CD4-positive, alpha-beta T cell treated with Interleukin-6 for 4 hours (primary cell): ENCODE measurements at regions not wholly inside any gene's neighbourhood (a gene's known extent, or its start where the extent isn't known, plus 50 kb on each side); places are given as distances from the start of the nearest gene placed in this dataset.
A peak's percentile ranks its signal among the peaks of the same experiment; 100 is the strongest.

Experiments used
- DNase-seq: peaks from one replicate; pipeline ENCODE4 v3.0.0-alpha.2; 2020; ENCODE audit warnings: mixed read lengths

DNA sequence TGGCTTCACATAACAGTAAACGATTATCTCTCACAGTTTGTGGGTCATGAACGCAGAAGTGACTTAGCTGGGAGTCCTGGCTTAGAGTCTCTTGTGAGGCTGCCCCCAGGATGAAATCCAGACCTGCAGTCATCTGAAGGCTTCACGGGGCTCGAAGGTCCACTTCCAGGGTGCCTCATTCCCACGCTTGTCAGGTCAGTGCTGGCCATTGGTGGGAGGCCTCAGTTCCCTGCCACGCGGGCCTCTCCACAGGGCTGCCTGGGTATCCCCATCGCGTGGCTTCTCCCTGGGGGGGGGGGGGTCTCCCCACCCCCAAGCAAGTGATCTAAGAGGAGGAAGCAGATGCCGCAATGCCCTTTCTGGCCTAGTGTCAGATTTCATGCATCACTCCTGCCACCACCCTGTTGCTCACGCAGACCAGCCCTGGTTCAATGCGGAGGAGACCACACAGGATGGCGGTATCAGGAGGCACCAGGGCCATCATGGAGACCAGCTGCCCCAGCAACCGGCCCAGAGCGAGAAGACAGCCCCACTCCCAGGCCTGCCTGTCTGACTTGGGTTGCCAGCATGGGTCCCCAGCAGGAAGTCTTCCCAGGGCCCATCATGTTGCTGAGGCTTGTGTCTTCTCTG is 77.3 kb upstream of the CDH5 start:
- no peak for DNase-seq

- no peak for DNase-seq
Measured at GRCh38 chr16:66287926-66288325, 78.6 kb upstream of the CDH5 start.

DNA sequence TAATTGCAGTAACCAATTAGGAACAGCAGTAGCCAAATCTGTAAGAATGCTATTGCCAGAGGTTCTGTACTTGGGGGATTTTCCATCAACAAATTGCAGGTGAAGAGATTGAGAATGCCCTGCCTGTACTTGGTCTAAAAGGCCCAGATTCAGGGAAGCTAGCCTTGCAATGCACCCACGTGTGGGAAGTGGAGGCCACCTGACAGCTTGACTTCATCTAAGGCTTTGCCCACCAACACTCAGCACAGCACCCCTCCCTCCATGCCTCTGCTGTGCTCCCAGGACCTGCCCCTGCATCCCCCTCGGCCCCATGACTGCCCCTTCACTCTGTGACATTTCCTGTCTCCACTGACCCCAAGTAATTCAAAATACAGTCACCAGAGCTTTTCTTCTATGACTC is 79.1 kb upstream of the CDH5 start:
- DNase-seq: no peak

DNA sequence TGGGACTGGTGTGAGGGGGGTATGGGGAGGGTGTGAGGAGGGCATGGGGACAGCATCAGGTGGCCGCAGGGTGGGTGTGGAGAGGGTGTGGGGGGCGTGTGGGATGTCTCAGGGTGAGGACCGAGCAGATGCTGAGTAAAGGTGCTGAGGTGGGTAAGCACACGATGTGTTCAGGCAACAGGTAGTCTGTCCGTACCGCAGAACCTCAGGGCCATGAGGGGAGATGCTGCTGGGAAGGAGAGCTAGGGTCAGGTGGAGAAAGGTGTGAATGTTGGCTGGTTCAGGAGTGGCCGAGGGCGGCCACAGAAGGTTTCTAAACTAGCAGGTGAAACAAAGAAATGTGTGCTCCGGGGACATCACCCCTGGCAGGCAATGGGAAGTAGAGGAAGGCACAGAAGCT is 80.0 kb upstream of the CDH5 start:
- DNase-seq: no peak

GRCh38 chr16:66278604-66279262 is 87.8 kb upstream of the CDH5 start:
- DNase-seq: no peak

DNA sequence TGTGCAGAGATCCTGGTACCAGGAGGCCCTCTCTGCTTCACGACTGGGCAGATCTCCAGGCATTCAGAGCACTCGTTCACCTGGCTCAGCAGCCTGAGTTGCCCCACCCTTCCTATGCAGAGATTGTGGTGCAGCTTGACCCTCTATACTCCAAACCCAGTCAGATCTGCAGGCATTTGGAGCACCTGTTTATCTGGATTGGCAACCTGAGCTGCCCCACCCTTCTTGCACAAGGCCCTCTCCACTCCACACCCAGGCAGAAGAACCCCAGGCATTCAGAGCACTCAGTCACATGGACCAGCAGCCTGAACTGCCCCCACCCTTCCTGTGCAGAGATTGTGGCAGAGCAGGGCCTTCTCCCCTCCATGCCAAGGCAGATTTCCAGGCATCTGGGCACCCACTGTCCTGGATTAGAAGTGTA is 88.4 kb upstream of the CDH5 start:
- DNase-seq: no peak

GRCh38 chr16:66277311-66278070 is 89.0 kb upstream of the CDH5 start:
- no peak for DNase-seq

- no peak for DNase-seq
Measured at GRCh38 chr16:66275775-66276428, 90.6 kb upstream of the CDH5 start.

DNA sequence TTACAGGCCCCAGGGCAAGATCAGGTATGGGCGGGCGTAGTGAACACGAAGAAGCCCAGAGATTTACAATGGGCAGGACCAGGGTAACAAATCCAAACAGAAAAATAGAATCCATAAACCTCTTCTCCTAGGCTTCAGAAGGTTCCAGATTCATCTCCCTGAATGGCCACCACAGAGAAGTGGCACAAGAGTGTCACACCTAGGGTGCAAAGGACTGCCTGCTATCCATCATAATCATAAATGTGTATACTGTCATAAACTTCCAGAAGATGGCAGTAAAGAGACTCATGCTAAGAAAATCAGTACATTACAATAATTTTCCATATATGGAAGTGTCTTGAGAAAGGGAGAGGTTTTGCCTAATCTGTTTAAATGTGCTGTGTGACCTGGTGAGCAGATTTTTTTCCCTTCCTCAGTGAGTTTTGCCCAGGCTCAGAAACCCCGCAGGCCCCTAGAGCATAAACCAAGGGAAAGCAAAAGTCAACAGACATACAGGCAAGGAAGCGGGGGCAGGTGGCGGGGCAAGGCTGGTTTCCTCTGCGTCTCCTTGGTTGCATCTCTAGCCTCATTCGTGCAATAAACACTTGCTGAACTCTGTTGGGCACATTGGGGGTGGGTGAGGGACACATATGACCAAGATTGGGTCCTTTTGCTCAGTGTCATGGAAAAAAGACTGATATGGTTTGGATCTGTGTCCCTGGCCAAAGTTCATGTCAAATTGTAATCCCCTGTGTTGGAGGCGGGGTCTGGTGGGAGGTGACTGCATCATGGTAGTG is 92.0 kb upstream of the CDH5 start:
- DNase-seq: no peak

DNA sequence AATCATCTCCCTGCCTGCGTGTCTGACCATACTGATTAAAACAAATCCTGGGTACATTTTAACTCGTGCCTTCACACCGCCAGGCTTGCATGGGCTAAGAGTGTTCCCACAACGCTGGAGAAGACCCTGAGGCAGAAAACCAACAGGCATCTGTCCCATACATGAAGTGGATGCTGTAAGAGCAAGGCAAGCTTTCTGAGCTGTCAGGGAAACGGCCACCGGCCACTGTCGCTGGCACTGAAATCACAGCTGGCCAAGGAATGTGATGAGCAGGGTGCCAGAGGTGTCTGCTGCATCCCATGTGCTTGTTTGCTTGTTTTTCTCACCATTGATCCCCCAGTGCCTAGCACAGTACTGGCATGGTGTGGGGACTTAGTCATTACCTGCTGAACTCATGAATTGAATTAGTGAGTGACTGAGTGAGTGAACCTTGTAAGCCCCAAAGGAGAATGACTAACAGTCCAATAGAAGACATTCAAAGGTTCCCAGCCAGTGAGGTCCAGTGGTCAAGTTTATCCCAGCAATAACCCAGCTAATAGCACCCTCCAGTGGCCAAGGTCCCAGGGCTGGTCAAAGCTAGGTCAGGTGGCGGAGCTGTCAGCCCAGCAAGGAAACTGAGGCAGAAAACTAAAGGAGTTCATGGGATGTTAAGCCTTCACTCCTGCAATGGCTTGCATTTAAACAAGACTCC is 92.7 kb upstream of the CDH5 start:
- DNase-seq: no peak

DNA sequence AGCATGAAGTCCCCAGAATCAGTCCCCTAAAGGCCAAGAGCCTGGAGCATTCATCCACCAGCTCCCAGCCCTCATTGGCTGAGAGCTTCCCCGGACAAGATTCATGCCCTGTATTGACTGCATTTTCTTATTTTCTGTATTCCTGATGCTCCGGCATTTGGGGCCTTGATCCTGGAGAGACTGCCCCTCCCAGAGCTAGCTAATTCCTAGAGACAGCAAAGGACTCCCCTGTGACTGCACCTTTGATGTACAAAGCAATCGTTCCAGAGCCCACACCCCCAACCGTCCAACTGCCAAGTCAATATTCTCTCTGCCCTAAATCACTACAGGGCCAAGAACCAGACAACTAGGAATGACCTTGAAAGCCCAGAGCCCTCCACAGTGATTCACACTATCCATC is 93.4 kb upstream of the CDH5 start:
- DNase-seq: no peak

GRCh38 chr16:66272461-66272860 is 94.0 kb upstream of the CDH5 start:
- DNase-seq: no peak

GRCh38 chr16:66271074-66272060 is 95.1 kb upstream of the CDH5 start:
- no peak for DNase-seq

- peak; percentile 47 for DNase-seq
Measured at GRCh38 chr16:66270333-66270927, 96.1 kb upstream of the CDH5 start.

- DNase-seq: no peak
Measured at GRCh38 chr16:66269617-66270332, 96.7 kb upstream of the CDH5 start.

DNA sequence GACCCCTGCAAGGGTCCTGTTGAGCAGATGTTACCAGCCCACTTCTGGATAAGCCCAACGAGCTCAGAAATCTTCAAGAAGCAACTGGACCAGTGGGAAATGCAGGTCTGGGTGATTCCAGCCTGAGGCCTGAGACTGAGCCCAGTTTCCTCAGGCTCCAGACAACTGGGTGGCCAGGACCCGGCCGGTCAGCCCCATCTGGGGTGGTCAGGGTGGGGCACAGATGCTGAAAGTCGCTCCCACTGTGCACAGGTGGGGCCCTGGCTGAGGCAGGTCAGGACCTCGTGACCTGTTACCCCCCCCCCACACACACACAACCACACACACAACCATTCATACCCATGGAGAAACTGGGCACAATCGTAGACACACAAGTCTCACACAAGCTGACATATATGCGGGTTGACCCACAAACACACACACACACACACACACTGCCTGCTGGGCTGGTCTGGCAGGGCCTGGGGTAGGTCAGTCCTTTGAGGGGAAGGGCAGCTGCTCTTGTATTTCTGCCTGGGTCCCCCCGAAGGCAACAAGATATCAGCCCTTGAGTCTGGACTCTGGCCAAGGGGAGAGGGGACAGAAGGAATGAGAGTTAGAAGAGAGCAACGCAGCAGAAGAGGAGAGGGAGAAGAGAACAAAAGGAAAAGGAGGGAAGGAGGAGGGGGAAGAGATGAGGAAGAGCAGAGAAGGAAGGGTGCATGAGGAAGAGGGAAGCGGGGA is 99.0 kb upstream of the CDH5 start:
- DNase-seq: no peak

DNA sequence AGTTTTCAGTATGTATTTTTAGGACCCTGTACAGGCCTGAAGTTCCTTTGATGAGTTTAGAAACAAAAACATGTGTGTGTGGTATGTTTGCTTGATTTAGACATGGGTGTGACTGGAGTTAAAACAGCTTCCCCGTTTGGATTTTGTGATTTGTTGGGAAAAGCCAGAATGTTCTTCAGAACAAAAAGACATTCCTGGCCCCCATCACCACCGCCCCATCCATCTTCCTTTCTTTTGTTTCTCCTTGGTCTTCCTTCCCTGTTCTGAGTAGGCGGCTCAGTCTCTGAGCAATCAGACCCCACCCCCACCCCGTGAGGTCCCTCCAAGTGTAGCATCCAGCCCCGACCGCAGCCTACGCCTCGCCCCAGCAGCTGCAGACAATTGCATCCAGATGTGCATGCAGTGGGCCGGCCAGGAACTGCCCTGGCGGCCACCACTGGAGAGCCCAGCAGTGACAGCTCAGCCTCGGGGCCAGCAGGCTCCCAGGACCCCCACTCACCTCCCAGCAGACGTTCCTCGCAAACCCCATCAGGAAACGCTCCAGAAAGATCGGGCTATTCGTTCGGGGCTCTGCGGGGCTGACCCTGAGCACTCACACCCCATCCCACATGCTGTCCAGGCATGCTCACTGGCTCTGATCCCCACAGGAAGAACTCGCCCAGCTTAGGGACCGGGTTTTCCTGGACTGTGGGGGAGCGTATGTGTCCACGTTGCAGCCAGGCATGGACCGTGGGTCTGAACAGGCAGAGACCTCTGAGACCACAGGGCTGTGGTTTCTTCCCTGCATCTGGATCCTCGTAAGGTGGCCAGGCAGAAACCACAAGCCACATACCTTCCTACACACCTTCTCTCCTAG is 99.8 kb upstream of the CDH5 start:
- DNase-seq: no peak

GRCh38 chr16:66265556-66266141 is 100.8 kb upstream of the CDH5 start:
- no peak for DNase-seq
